ENCODE measurements at regions not wholly inside any gene's neighbourhood (a gene's known extent, or its start where the extent isn't known, plus 50 kb on each side); places are given as distances from the start of the nearest gene placed in this dataset.

DNA sequence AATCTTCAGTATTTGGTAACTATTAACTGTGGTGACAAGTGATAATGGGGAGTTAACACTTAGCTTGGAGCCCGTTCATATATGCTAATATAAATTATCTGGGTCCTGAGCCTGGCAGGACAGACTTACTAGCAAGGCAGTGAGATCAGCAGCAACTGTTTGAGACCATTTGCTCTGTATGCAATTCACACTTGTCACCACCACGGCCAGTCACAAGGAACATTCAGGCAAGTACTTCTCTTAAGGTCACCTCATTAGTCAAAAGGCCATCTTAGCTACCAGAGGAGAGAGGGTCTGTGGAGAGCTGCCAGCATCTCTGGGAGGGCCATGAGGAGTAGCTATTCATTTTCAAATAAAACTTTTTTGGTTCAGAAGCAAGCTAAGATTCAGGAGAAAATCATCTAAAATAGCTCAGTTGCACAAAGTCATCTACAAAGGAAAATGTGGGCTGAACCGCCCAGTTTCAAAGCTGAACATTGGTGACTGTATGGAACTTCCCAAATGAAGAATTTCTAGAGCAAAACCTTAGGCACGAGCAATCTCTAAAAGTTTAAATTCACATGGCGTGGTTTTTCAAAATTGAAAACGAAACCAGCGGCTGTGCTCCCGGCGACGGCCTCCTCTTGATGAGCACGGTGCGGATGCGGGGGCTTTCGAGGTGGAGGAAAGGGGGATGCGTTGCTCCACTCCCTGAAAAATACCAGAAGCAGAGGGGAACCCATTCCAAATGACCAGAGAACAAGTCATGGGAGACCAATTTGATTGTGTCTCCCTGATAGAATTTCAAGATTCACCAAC lies 233.5 kb upstream of the MGMT start:
- TF ChIP-seq, protein P1, sequence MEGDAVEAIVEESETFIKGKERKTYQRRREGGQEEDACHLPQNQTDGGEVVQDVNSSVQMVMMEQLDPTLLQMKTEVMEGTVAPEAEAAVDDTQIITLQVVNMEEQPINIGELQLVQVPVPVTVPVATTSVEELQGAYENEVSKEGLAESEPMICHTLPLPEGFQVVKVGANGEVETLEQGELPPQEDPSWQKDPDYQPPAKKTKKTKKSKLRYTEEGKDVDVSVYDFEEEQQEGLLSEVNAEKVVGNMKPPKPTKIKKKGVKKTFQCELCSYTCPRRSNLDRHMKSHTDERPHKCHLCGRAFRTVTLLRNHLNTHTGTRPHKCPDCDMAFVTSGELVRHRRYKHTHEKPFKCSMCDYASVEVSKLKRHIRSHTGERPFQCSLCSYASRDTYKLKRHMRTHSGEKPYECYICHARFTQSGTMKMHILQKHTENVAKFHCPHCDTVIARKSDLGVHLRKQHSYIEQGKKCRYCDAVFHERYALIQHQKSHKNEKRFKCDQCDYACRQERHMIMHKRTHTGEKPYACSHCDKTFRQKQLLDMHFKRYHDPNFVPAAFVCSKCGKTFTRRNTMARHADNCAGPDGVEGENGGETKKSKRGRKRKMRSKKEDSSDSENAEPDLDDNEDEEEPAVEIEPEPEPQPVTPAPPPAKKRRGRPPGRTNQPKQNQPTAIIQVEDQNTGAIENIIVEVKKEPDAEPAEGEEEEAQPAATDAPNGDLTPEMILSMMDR (conservative IDR thresholded peaks at IDR 0.05; ENCODE audit: low read depth, low read length), result no peak
- TF ChIP-seq EZH2 (IDR thresholded peaks at IDR 0.05; ENCODE audit: low read length, unreplicated experiment) (no peak), EZH2phosphoT487 (IDR thresholded peaks at IDR 0.05; ENCODE audit: borderline replicate concordance, low read length) (no peak)

Measured in PC-3 (cell line).